GM06990 (cell line): ENCODE measurements at regions not wholly inside any gene's neighbourhood (a gene's known extent, or its start where the extent isn't known, plus 50 kb on each side); places are given as distances from the start of the nearest gene placed in this dataset.

Experiments used
- DNase-seq: peaks from one replicate; pipeline ENCODE4 v3.0.0-alpha.2; 2011; ENCODE audit not compliant: insufficient read length; ENCODE audit errors: extremely low read depth
- H3K27me3 ChIP-seq: replicated peaks from 2 replicates; pipeline ENCODE4 v1.6.0; 2011; ENCODE audit warnings: low read length; ENCODE audit not compliant: control insufficient read depth, insufficient read depth
- H3K36me3 ChIP-seq: 2 replicates; pipeline ENCODE4 v1.5.1; 2011; ENCODE audit warnings: low read length; ENCODE audit not compliant: control insufficient read depth, insufficient read depth
- H3K4me3 ChIP-seq: replicated peaks from 2 replicates; pipeline ENCODE4 v1.5.1; 2011; ENCODE audit warnings: low read depth, mild to moderate bottlenecking, control low read depth, low read length
- CTCF ChIP-seq: IDR thresholded peaks from 2 replicates; pipeline ENCODE4 v1.5.1; 2011; ENCODE audit warnings: low read length, control low read depth, mild to moderate bottlenecking, inconsistent platforms; ENCODE audit not compliant: insufficient read depth, poor library complexity, severe bottlenecking

GRCh38 chr3:104101736-104102135 lies 1265.0 kb upstream of the ALCAM start:
- DNase-seq, result no peak
- H3K36me3 ChIP-seq, result no peaks in the 10 kb centered on the region
- no peaks in the 10 kb centered on the region for H3K27me3 ChIP-seq
- TF ChIP-seq CTCF, result no peak
- no peak overlapping the region for H3K4me3 ChIP-seq

- DNase-seq, result peak; percentile 19
- H3K27me3 ChIP-seq, result no peaks in the 10 kb centered on the region
- H3K36me3 ChIP-seq, result no peaks in the 10 kb centered on the region
- no peak overlapping the region for H3K4me3 ChIP-seq
- peak; percentile 68 for TF ChIP-seq CTCF
Measured at GRCh38 chr3:104102386-104102785, 1264.3 kb upstream of the ALCAM start.

GRCh38 chr3:104106276-104106675 lies 1260.4 kb upstream of the ALCAM start:
- H3K4me3 ChIP-seq, result no peak overlapping the region
- H3K36me3 ChIP-seq, result no peaks in the 10 kb centered on the region
- H3K27me3 ChIP-seq, result no peaks in the 10 kb centered on the region
- DNase-seq, result no peak
- TF ChIP-seq CTCF, result no peak

DNA sequence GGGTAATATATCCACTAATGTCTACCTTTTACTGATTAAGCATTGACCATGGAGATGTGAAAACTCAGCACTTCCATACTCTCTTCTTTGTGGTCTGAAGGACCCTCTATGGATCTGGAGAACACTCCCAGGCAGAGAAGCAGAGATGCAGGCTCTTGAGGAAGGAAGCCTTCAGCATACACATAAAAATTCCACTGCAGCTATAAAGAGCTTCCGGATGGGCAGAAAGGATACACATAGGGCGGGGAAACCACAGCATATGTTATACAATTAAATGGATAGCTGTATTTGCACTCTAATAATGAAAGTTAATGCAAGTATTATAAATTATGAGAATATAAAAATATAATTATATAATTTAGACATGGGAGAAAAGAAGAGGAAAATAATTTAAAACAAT lies 1258.2 kb upstream of the ALCAM start:
- Histone ChIP-seq H3K4me3 (no peak overlapping the region), H3K36me3 (no peaks in the 10 kb centered on the region), H3K27me3 (no peaks in the 10 kb centered on the region)
- TF ChIP-seq CTCF, result no peak
- DNase-seq, result no peak

DNA sequence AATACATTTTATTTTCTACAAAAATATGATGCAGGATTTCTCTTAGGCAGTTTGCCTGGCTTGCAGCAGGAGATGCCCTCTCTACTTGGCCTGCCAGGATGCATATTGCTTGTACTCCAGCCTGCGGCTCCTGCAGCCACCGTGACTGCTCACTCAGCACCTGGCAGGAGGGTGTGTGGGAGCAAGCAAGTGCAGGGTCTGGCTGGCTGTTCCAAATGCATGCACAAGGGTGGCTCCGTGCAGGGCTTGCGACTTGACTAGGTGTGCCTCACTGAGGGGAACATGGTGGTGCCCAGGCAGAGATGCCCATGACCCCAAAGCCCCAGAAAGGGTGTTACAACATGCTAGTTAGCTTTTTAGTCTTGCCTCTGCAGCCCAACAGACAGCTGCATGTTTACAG lies 1240.2 kb upstream of the ALCAM start:
- DNase-seq, result no peak
- Histone ChIP-seq H3K36me3 (no peaks in the 10 kb centered on the region), H3K27me3 (no peaks in the 10 kb centered on the region), H3K4me3 (no peak overlapping the region)
- TF ChIP-seq CTCF, result no peak

DNA sequence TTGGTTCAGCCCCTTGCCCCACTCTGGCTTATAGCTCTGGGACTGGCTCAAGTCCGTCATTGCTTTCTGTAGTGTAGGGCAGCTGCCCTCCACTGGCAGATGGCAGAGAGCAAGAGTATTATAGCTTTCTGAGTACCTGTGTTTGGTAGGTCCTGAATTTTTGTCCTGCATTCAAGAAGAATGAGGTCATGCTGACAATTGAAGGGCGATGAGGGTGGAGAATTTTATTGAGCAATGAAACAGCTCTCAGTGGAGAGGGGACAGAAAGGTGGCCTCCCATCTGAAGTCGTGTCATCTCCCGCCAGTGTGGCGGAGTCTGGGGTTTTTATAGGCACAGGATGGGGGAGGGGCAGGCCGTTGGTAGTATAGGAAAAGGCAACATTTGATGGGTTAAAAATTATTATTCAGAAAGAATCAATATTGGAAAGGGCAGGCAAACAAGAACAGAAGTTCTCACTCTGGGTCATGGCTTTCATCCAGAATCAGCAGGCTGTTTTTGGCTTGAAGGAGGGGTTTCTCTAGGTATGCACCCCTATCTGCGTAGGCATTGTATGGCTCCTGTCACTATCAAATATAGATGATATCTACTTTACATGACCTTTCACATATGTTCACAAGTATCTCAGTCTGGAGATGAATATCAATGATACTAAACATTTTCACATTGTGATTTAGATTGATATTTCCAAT lies 1239.7 kb upstream of the ALCAM start:
- no peaks in the 10 kb centered on the region for H3K36me3 ChIP-seq
- no peak for TF ChIP-seq CTCF
- H3K27me3 ChIP-seq, result no peaks in the 10 kb centered on the region
- no peak overlapping the region for H3K4me3 ChIP-seq
- no peak for DNase-seq
